HG03097 (cell line): ENCODE measurements at regions not wholly inside any gene's neighbourhood (a gene's known extent, or its start where the extent isn't known, plus 50 kb on each side); places are given as distances from the start of the nearest gene placed in this dataset.
"Not testable (repeated sequence)": the region's sequence is repeated elsewhere in the genome, so short reads cannot be mapped to it uniquely, and the experiment has no call there.

ENCODE experiments used
- ATAC-seq: cut with Tn5 transposase; IDR thresholded peaks from one replicate; pipeline ENCODE4 v1.9.1; 2021; ENCODE audit not compliant: unreplicated experiment, low FRiP score

- no peak for ATAC-seq
Observed at GRCh38 chr17:71821511-71821910, 299.3 kb upstream of the SOX9 start.

- no peak for ATAC-seq
Observed at GRCh38 chr17:71824671-71825070, 296.1 kb upstream of the SOX9 start.

- no peak for ATAC-seq
Observed at GRCh38 chr17:71825687-71826086, 295.1 kb upstream of the SOX9 start.

GRCh38 chr17:71828182-71828596, 292.6 kb upstream of the SOX9 start:
- no peak for ATAC-seq

- no peak for ATAC-seq
Observed at GRCh38 chr17:71830866-71831265, 290.0 kb upstream of the SOX9 start.

- ATAC-seq = no peak
Observed at GRCh38 chr17:71842986-71843385, 277.8 kb upstream of the SOX9 start.

- ATAC-seq = no peak
Observed at GRCh38 chr17:71845337-71845736, 275.5 kb upstream of the SOX9 start.

- no peak for ATAC-seq
Observed at GRCh38 chr17:71846561-71847110, 274.2 kb upstream of the SOX9 start.

GRCh38 chr17:71849783-71850768, 270.7 kb upstream of the SOX9 start:
- ATAC-seq = no peak

GRCh38 chr17:71850812-71851211, 270.0 kb upstream of the SOX9 start:
- no peak for ATAC-seq

- ATAC-seq = no peak
Observed at GRCh38 chr17:71855010-71855409, 265.8 kb upstream of the SOX9 start.

- no peak for ATAC-seq
Observed at GRCh38 chr17:71864755-71865154, 256.1 kb upstream of the SOX9 start.

- ATAC-seq = no peak
Observed at GRCh38 chr17:71866095-71866494, 254.7 kb upstream of the SOX9 start.

- no peak for ATAC-seq
Observed at GRCh38 chr17:71869293-71869692, 251.5 kb upstream of the SOX9 start.

- ATAC-seq = no peak
Observed at GRCh38 chr17:71869841-71870545, 250.8 kb upstream of the SOX9 start.

- ATAC-seq = no peak
Observed at GRCh38 chr17:71870546-71870862, 250.3 kb upstream of the SOX9 start.

- ATAC-seq = no peak
Observed at GRCh38 chr17:71872843-71873485, 247.9 kb upstream of the SOX9 start.

- ATAC-seq = not testable (repeated sequence)
Observed at GRCh38 chr17:71874773-71875172, 246.0 kb upstream of the SOX9 start.

GRCh38 chr17:71878271-71878670, 242.5 kb upstream of the SOX9 start:
- no peak for ATAC-seq

- no peak for ATAC-seq
Observed at GRCh38 chr17:71878998-71879397, 241.8 kb upstream of the SOX9 start.

GRCh38 chr17:71881041-71881440, 239.8 kb upstream of the SOX9 start:
- ATAC-seq = no peak
